ENCODE measurements at regions not wholly inside any gene's neighbourhood (a gene's known extent, or its start where the extent isn't known, plus 50 kb on each side); places are given as distances from the start of the nearest gene placed in this dataset.

GRCh38 chr5:86866036-86866435 lies 248.3 kb downstream of the COX7C start:
- no peaks in the 10 kb centered on the region for H4K20me1 ChIP-seq (ENCODE audit: insufficient read depth, low read length)
- no peak overlapping the region for H2AFZ ChIP-seq (replicated peaks; ENCODE audit: low read length, poor library complexity)
- TF ChIP-seq MAFK (IDR thresholded peaks at IDR 0.05; ENCODE audit: low read depth, low read length), result no peak
- TF ChIP-seq RCOR1 (IDR thresholded peaks at IDR 0.05; ENCODE audit: insufficient replicate concordance, low read length), result no peak
- TF ChIP-seq NFE2L2 (IDR thresholded peaks at IDR 0.05; ENCODE audit: low read depth, low read length), result no peak
- TF ChIP-seq CEBPB (IDR thresholded peaks at IDR 0.05; ENCODE audit: low read depth, low read length), result no peak
- no peak for TF ChIP-seq USF2 (IDR thresholded peaks at IDR 0.05; ENCODE audit: low read depth, low read length)
- no peak for TF ChIP-seq BHLHE40 (IDR thresholded peaks at IDR 0.05; ENCODE audit: low read depth, low read length)
- no peak for TF ChIP-seq CTCF (conservative IDR thresholded peaks at IDR 0.05; ENCODE audit: low read depth, low read length)
- TF ChIP-seq MXI1 (IDR thresholded peaks at IDR 0.05; ENCODE audit: borderline replicate concordance, low read depth, low read length), result no peak
- no peak for TF ChIP-seq FOS (IDR thresholded peaks at IDR 0.05; ENCODE audit: low read depth, low read length)
- TF ChIP-seq POLR2A (IDR thresholded peaks at IDR 0.05; ENCODE audit: low read depth, low read length), result no peak
- TF ChIP-seq MAZ (IDR thresholded peaks at IDR 0.05; ENCODE audit: borderline replicate concordance, low read depth, low read length), result no peak
- no peak for TF ChIP-seq CHD1 (IDR thresholded peaks at IDR 0.05; ENCODE audit: low read depth, low read length)
- TF ChIP-seq SMC3 (IDR thresholded peaks at IDR 0.05; ENCODE audit: low read depth, low read length), result no peak
- TF ChIP-seq ELK1 (IDR thresholded peaks at IDR 0.05; ENCODE audit: borderline replicate concordance, low read depth, low read length), result no peak
- no peak for TF ChIP-seq RFX5 (IDR thresholded peaks at IDR 0.05; ENCODE audit: low read depth, low read length)
- no peak for TF ChIP-seq RAD21 (IDR thresholded peaks at IDR 0.05; ENCODE audit: low read length)
- no peak overlapping the region for H3K27ac ChIP-seq (ENCODE audit: insufficient read depth, low read length)
- no peaks in the 10 kb centered on the region for H3K27me3 ChIP-seq (ENCODE audit: control insufficient read depth, insufficient read depth, low read length)
- ATAC-seq (ENCODE audit: low read depth) (no peak), DNase-seq (no peak)
- H3K4ac ChIP-seq (ENCODE audit: low read depth, low read length), result no peak overlapping the region
- H2BK120ac ChIP-seq (ENCODE audit: low read depth, low read length), result no peak overlapping the region
- H3K36me3 ChIP-seq (ENCODE audit: control insufficient read depth, insufficient read depth, low read length), result no peaks in the 10 kb centered on the region
- H2BK15ac ChIP-seq (ENCODE audit: low read depth, low read length), result no peak overlapping the region
- no peak overlapping the region for H2AK5ac ChIP-seq (ENCODE audit: low read depth, low read length)
- H2BK5ac ChIP-seq (ENCODE audit: low read depth, low read length, poor library complexity, severe bottlenecking), result no peak overlapping the region
- intact Hi-C loops (cut with micrococcal nuclease), result no loop called here
- BruUV-seq (replicated peaks), result no TSS peak
- no peak overlapping the region for H3K4me3 ChIP-seq (ENCODE audit: insufficient read depth, low read depth, low read length)
- in situ Hi-C loops (cut with MboI; ENCODE audit: low sequenced_read_pairs), result no loop called here
- ChIA-PET POLR2A (ENCODE audit: unreplicated experiment) (no interaction called here), CTCF (no interaction called here)
- H4K5ac ChIP-seq (ENCODE audit: low read depth, low read length), result no peak overlapping the region
- no peak overlapping the region for H3K14ac ChIP-seq (replicated peaks; ENCODE audit: low read depth, low read length)
- no peak overlapping the region for H4K8ac ChIP-seq (ENCODE audit: low read depth in 2 of 2, low read length in 2 of 2)
- H3K23ac ChIP-seq (ENCODE audit: low read depth, low read length), result no peak overlapping the region
- WGBS, 2 experiments (ENCODE audit: extremely low coverage in 2 of 2, insufficient read length in 1 of 2), result no CpG with 5 or more reads among the region's 1 CpG
- no peak overlapping the region for H3K9ac ChIP-seq (ENCODE audit: low read depth, low read length)
- H3K79me1 ChIP-seq (ENCODE audit: low read depth in 1 of 2, low read length in 2 of 2), result no peaks in the 10 kb centered on the region
- no peaks in the 10 kb centered on the region for H3K9me1 ChIP-seq (ENCODE audit: insufficient read depth, low read length)
- H2BK20ac ChIP-seq (ENCODE audit: low read depth, low read length), result no peak overlapping the region
- dilution Hi-C loops (cut with HindIII; ENCODE audit: low sequenced_read_pairs, unreplicated experiment), result no loop called here
- no peak overlapping the region for H3K4me2 ChIP-seq (ENCODE audit: low read depth, low read length)
- no peak overlapping the region for H3K18ac ChIP-seq (ENCODE audit: low read depth, low read length)
- no peak overlapping the region for H4K91ac ChIP-seq (ENCODE audit: insufficient read depth, low read depth, low read length)
- H3K56ac ChIP-seq (ENCODE audit: extremely low read depth, insufficient read depth, low read length), result no peak overlapping the region
- H3K9me3 ChIP-seq (ENCODE audit: control insufficient read depth, insufficient read depth, low read length), result no peaks in the 10 kb centered on the region
- H3K4me1 ChIP-seq (ENCODE audit: control insufficient read depth, insufficient read depth, low read length), result no peaks in the 10 kb centered on the region
- no peak overlapping the region for H2AK9ac ChIP-seq (replicated peaks; ENCODE audit: low read depth, low read length, poor library complexity)
